CD14-positive monocyte (primary cell): ENCODE measurements at regions not wholly inside any gene's neighbourhood (a gene's known extent, or its start where the extent isn't known, plus 50 kb on each side); places are given as distances from the start of the nearest gene placed in this dataset.

Experiments
- DNase-seq, 3 donors: peaks; one replicate each; pipeline ENCODE4 v3.0.0-alpha.2; 2011 to 2022
- H2AFZ ChIP-seq: 2 replicates; pipeline ENCODE4 v1.6.0; 2012; ENCODE audit warnings: mild to moderate bottlenecking, low read depth, low read length, inconsistent platforms; ENCODE audit not compliant: insufficient read depth, poor library complexity, severe bottlenecking
- H3K27ac ChIP-seq, 2 donors: 1 replicate in 1 of 2; 2 replicates in 1 of 2; pipeline ENCODE4 v1.5.1; 2012 to 2013; ENCODE audit warnings: low read length in 2 of 2, control low read depth in 1 of 2, inconsistent platforms in 1 of 2, low read depth in 1 of 2, mild to moderate bottlenecking in 1 of 2
- H3K27me3 ChIP-seq, 2 donors: one replicate each; pipeline versions ENCODE4 v1.6.0 to v1.6.1; 2011 to 2013; ENCODE audit warnings: low read length in 2 of 2; ENCODE audit not compliant: control insufficient read depth in 2 of 2, insufficient read depth in 2 of 2
- H3K36me3 ChIP-seq, 2 donors: replicated peaks in 1 of 2; 1 replicate in 1 of 2; 2 replicates in 1 of 2; pipeline versions ENCODE4 v1.5.1 to v1.6.1; 2012 to 2013; ENCODE audit warnings: low read length in 2 of 2, control low read depth in 1 of 2, inconsistent platforms in 1 of 2, mild to moderate bottlenecking in 1 of 2; ENCODE audit not compliant: insufficient read depth in 2 of 2, control insufficient read depth in 1 of 2
- H3K4me1 ChIP-seq, 2 donors: 1 replicate in 1 of 2; 2 replicates in 1 of 2; pipeline versions ENCODE4 v1.5.1 to v1.6.1; 2012 to 2013; ENCODE audit warnings: low read length in 2 of 2, control low read depth in 1 of 2, inconsistent platforms in 1 of 2, mild to moderate bottlenecking in 1 of 2, moderate library complexity in 1 of 2; ENCODE audit not compliant: insufficient read depth in 2 of 2, control insufficient read depth in 1 of 2
- H3K4me2 ChIP-seq: replicated peaks from 2 replicates; pipeline ENCODE3; 2012; ENCODE audit warnings: low read length, moderate library complexity, mild to moderate bottlenecking; ENCODE audit not compliant: poor library complexity, severe bottlenecking; ENCODE audit errors: extremely low read depth
- H3K4me3 ChIP-seq, 3 experiments: fragments of 200-600 bp in 1 of 3; sonication (generic) in 1 of 3; replicated peaks in 1 of 3; 1 replicate in 2 of 3; 2 replicates in 1 of 3; pipeline ENCODE4 v1.5.1; 2011 to 2013; ENCODE audit warnings: low read length in 3 of 3, mild to moderate bottlenecking in 3 of 3, control low read depth in 2 of 3, low read depth in 2 of 3, inconsistent platforms in 1 of 3, moderate library complexity in 1 of 3
- H3K79me2 ChIP-seq: 2 replicates; pipeline ENCODE4 v1.6.0; 2012; ENCODE audit warnings: mild to moderate bottlenecking, control low read depth, inconsistent platforms, low read length, moderate library complexity; ENCODE audit not compliant: insufficient read depth
- H3K9ac ChIP-seq: 2 replicates; pipeline ENCODE4 v1.6.0; 2017; ENCODE audit warnings: low read length, mild to moderate bottlenecking; ENCODE audit not compliant: insufficient read depth, poor library complexity, severe bottlenecking
- H3K9me3 ChIP-seq, 2 donors: replicated peaks in 1 of 2; 1 replicate in 1 of 2; 2 replicates in 1 of 2; pipeline versions ENCODE4 v1.5.1 to v1.6.1; 2012 to 2013; ENCODE audit warnings: low read length in 2 of 2, control low read depth in 1 of 2; ENCODE audit not compliant: control insufficient read depth in 1 of 2, insufficient read depth in 1 of 2
- H4K20me1 ChIP-seq: 2 replicates; pipeline ENCODE4 v1.6.0; 2012; ENCODE audit warnings: mild to moderate bottlenecking, low read length, control low read depth, moderate library complexity; ENCODE audit not compliant: insufficient read depth
- H3K27ac Mint-ChIP-seq, 7 donors: one replicate each; pipeline ENCODE4 v1.8.0; 2020; ENCODE audit warnings: mild to moderate bottlenecking in 7 of 7, mixed read lengths in 7 of 7, moderate library complexity in 6 of 7, inconsistent platforms in 2 of 7
- H3K27me3 Mint-ChIP-seq, 3 donors: one replicate each; pipeline ENCODE4 v1.8.0; 2021 to 2022; ENCODE audit warnings: low read depth in 3 of 3, mild to moderate bottlenecking in 3 of 3, mixed read lengths in 3 of 3, moderate library complexity in 3 of 3, inconsistent platforms in 1 of 3
- H3K36me3 Mint-ChIP-seq, 2 donors: one replicate each; pipeline ENCODE4 v1.8.0; 2020; ENCODE audit warnings: mixed read lengths in 2 of 2, inconsistent platforms in 1 of 2, mild to moderate bottlenecking in 1 of 2
- H3K4me1 Mint-ChIP-seq: one replicate; pipeline ENCODE4 v1.8.0; 2020; ENCODE audit warnings: mild to moderate bottlenecking, mixed read lengths
- H3K4me3 Mint-ChIP-seq, 2 donors: one replicate each; pipeline ENCODE4 v1.8.0; 2020; ENCODE audit warnings: mild to moderate bottlenecking in 2 of 2, mixed read lengths in 2 of 2, moderate library complexity in 1 of 2
- H3K9me3 Mint-ChIP-seq, 7 donors: one replicate each; pipeline ENCODE4 v1.8.0; 2020 to 2022; ENCODE audit warnings: mixed read lengths in 7 of 7, mild to moderate bottlenecking in 6 of 7, moderate library complexity in 6 of 7, inconsistent platforms in 2 of 7
- WGBS: methylation state at CpG from one replicate; pipeline ENCODE4 v1.1.5; 2013; ENCODE audit warnings: missing lambda C conversion rate; ENCODE audit not compliant: insufficient coverage; 5-methylcytosine and 5-hydroxymethylcytosine counted together
- intact Hi-C, 2 donors: fragments of 100-400 bp; cut with micrococcal nuclease; formaldehyde crosslinking; loops; one replicate each; pipeline versions ENCODE4 v1.15.0 to v1.15.1; 2023
- TF ChIP-seq, protein P1 (sequence below): fragments of 200-600 bp; IDR thresholded peaks from one replicate; pipeline ENCODE4 v1.8.0; 2022; ENCODE audit warnings: antibody characterized with exemption, mild to moderate bottlenecking

DNA sequence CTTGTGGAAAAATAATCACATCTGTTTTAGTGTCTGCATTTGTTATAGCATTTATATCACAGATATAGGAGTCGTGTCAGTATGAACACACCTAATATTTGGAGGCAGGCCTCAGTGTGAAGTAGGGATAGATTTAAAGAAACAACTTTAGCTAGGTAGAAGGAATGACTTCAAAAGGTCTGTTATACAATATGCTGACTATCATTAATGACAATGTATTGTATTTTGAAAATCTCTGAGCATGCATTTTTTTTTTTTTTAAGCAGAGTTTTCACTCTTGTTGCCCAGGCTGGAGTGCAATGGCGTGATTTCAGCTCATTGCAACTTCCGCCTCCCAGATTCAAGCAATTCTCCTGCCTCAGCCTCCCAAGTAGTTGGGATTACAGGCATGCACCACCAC is 248.3 kb downstream of the EN1 start:
- H3K4me3 Mint-ChIP-seq = no peak overlapping the region
- no peaks in the 10 kb centered on the region for H4K20me1 ChIP-seq
- H3K36me3 Mint-ChIP-seq = no peaks in the 10 kb centered on the region
- DNase-seq = no peak
- H3K9ac ChIP-seq = no peak overlapping the region
- no peak overlapping the region for H3K27ac ChIP-seq
- no peak overlapping the region for H3K4me2 ChIP-seq
- H3K79me2 ChIP-seq = no peaks in the 10 kb centered on the region
- H3K36me3 ChIP-seq = no peaks in the 10 kb centered on the region
- peaks cover 7 to 11% of the 10 kb centered on the region in 2 donors for H3K9me3 ChIP-seq
- peaks cover 0 to 12% (median 8%) of the 10 kb centered on the region in 7 donors for H3K9me3 Mint-ChIP-seq
- no peak overlapping the region for H2AFZ ChIP-seq
- no peaks in the 10 kb centered on the region for H3K4me1 ChIP-seq
- peak overlapping the region in 1 of 7 donors; percentile 38 for H3K27ac Mint-ChIP-seq
- peaks cover 0 to 1% (median 0%) of the 10 kb centered on the region in 3 donors for H3K27me3 Mint-ChIP-seq
- no peak overlapping the region for H3K4me3 ChIP-seq
- intact Hi-C loops = no loop called here
- WGBS = no CpG with 5 or more reads among the region's 3 CpGs
- TF ChIP-seq, protein P1, sequence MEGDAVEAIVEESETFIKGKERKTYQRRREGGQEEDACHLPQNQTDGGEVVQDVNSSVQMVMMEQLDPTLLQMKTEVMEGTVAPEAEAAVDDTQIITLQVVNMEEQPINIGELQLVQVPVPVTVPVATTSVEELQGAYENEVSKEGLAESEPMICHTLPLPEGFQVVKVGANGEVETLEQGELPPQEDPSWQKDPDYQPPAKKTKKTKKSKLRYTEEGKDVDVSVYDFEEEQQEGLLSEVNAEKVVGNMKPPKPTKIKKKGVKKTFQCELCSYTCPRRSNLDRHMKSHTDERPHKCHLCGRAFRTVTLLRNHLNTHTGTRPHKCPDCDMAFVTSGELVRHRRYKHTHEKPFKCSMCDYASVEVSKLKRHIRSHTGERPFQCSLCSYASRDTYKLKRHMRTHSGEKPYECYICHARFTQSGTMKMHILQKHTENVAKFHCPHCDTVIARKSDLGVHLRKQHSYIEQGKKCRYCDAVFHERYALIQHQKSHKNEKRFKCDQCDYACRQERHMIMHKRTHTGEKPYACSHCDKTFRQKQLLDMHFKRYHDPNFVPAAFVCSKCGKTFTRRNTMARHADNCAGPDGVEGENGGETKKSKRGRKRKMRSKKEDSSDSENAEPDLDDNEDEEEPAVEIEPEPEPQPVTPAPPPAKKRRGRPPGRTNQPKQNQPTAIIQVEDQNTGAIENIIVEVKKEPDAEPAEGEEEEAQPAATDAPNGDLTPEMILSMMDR = no peak
- H3K27me3 ChIP-seq = no peaks in the 10 kb centered on the region
- no peaks in the 10 kb centered on the region for H3K4me1 Mint-ChIP-seq

DNA sequence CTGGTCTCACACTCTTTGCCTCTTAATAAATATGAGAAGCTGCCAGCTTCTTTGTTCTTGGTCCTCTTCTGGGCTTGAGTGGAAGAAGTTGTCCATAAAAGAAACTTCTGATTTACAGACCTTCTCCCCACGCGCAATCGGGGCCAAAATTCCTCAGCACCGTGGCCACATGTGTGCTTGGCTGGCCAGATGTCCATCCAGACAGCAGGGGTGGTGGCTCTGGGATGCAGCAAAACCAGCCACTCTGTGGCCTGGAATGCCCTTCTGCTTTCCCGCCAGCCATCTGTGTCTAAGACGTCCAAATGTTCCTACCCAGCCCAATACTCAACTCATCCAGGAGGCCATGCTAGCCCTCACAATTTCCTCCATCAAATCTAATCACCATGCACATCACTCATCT is 250.8 kb downstream of the EN1 start:
- Histone ChIP-seq H3K9ac (no peak overlapping the region), H3K4me2 (no peak overlapping the region), H3K4me1 (no peaks in the 10 kb centered on the region), H3K27me3 (no peaks in the 10 kb centered on the region), H3K79me2 (no peaks in the 10 kb centered on the region), H4K20me1 (no peaks in the 10 kb centered on the region), H3K4me3 (no peak overlapping the region), H2AFZ (no peak overlapping the region), H3K36me3 (no peaks in the 10 kb centered on the region), H3K9me3 (peaks cover 7 to 11% of the 10 kb centered on the region in 2 donors), H3K27ac (no peak overlapping the region)
- Mint-ChIP-seq H3K27me3 (peaks cover 0 to 2% (median 1%) of the 10 kb centered on the region in 3 donors), H3K27ac (no peak overlapping the region), H3K36me3 (no peaks in the 10 kb centered on the region), H3K4me1 (no peaks in the 10 kb centered on the region), H3K4me3 (no peak overlapping the region), H3K9me3 (peaks cover 0 to 12% (median 5%) of the 10 kb centered on the region in 7 donors)
- intact Hi-C loops = no loop called here
- no peak for DNase-seq
- TF ChIP-seq, protein P1 = no peak
- 85% methylated on average over 2 of the region's 6 CpGs for WGBS
